ENCODE measurements at regions not wholly inside any gene's neighbourhood (a gene's known extent, or its start where the extent isn't known, plus 50 kb on each side); places are given as distances from the start of the nearest gene placed in this dataset.

- TF ChIP-seq CTCF (conservative IDR thresholded peaks at IDR 0.05 in 1 of 2, IDR thresholded peaks at IDR 0.05 in 1 of 2; ENCODE audit: extremely low read depth in 1 of 2, insufficient read depth in 1 of 2, low read depth in 1 of 2, low read length in 2 of 2), result no peak
- no peak for TF ChIP-seq EZH2 (IDR thresholded peaks at IDR 0.05; ENCODE audit: borderline replicate concordance, low read length)
These were observed 146.4 kb downstream of the FOXD2 start for GRCh38 chr1:47584249-47584648.
